ENCODE measurements at regions not wholly inside any gene's neighbourhood (a gene's known extent, or its start where the extent isn't known, plus 50 kb on each side); places are given as distances from the start of the nearest gene placed in this dataset.

DNA sequence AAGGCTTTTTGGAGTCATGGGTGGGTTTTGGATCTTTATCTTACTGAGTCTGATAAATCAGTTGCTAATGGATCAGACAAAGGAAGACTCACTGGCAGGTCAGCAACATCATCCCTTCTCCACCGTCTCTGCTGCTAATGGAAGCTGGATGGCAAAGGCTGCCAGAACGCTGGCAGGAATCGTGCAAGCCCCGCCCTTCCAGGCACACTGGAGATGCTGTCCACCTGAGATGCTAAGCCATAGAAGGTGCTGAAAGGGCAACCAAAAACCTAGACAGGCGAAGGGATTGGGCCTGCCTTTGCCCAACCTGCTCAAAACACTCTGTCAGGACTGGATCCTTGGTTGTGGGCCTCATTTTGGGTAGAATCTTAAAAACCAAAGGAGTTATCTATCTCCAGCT, 139.5 kb upstream of the FSTL4 start:
- no peaks in the 10 kb centered on the region for H3K9me3 Mint-ChIP-seq
- no peaks in the 10 kb centered on the region for H3K4me1 Mint-ChIP-seq
- no peak for DNase-seq
- no peak for ATAC-seq
- H3K27me3 Mint-ChIP-seq: peaks cover 12% of the 10 kb centered on the region
- no peak overlapping the region for H3K4me3 Mint-ChIP-seq
- no peak overlapping the region for H3K27ac Mint-ChIP-seq
- no peaks in the 10 kb centered on the region for H3K36me3 Mint-ChIP-seq (ENCODE audit: low read depth)

DNA sequence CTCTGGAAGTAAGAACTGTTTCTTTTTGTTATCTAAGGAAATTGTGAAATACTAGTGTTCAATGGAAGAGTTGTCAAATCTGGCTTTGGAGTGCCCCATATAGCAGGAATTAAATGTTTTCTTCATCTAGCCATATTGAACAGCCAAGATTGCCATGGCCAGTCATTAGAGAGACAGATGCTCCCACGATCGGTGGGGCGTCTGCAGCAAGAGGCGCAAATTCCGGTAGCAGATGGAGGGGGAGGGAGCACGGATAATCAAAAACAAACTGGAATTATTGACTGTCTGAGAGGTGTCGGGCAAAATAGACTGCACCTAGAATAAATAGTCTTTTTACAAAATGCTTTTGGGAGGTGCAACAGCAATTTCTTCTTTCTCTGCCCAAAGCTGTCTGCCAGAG, 139.1 kb upstream of the FSTL4 start:
- ATAC-seq (no peak), DNase-seq (no peak)
- Mint-ChIP-seq H3K27me3 (peaks cover 9% of the 10 kb centered on the region), H3K4me3 (no peak overlapping the region), H3K9me3 (no peaks in the 10 kb centered on the region), H3K4me1 (no peaks in the 10 kb centered on the region), H3K36me3 (ENCODE audit: low read depth) (no peaks in the 10 kb centered on the region), H3K27ac (no peak overlapping the region)

DNA sequence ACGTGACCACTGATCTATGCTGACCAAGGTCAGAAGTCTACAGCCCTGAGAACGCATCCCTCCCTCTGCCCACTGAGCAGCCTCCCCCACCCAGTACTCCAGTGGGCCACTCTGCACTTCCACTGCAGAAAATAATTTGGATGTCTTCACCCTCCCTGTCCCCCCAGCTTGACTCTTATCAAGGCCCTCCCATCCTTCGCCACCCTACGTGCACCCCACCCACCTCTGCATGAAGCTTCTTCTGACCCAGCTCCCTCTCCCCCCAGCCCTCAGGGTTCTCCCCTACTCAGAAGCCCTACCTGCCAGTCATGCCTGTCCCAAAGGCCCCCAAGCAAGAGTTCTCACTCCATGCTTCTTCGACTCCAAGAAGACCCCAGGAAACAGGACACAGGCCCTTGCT, 138.5 kb upstream of the FSTL4 start:
- Mint-ChIP-seq H3K36me3 (ENCODE audit: low read depth) (no peaks in the 10 kb centered on the region), H3K9me3 (no peaks in the 10 kb centered on the region), H3K4me1 (no peaks in the 10 kb centered on the region), H3K27ac (no peak overlapping the region), H3K27me3 (peaks cover 7% of the 10 kb centered on the region), H3K4me3 (no peak overlapping the region)
- DNase-seq: no peak
- ATAC-seq: no peak

- Mint-ChIP-seq H3K4me1 (no peaks in the 10 kb centered on the region), H3K36me3 (ENCODE audit: low read depth) (no peaks in the 10 kb centered on the region), H3K27me3 (peaks cover 3% of the 10 kb centered on the region), H3K9me3 (no peaks in the 10 kb centered on the region), H3K4me3 (no peak overlapping the region), H3K27ac (no peak overlapping the region)
- ATAC-seq (no peak), DNase-seq (no peak)
Observed at GRCh38 chr5:133750356-133750755, 138.0 kb upstream of the FSTL4 start.

DNA sequence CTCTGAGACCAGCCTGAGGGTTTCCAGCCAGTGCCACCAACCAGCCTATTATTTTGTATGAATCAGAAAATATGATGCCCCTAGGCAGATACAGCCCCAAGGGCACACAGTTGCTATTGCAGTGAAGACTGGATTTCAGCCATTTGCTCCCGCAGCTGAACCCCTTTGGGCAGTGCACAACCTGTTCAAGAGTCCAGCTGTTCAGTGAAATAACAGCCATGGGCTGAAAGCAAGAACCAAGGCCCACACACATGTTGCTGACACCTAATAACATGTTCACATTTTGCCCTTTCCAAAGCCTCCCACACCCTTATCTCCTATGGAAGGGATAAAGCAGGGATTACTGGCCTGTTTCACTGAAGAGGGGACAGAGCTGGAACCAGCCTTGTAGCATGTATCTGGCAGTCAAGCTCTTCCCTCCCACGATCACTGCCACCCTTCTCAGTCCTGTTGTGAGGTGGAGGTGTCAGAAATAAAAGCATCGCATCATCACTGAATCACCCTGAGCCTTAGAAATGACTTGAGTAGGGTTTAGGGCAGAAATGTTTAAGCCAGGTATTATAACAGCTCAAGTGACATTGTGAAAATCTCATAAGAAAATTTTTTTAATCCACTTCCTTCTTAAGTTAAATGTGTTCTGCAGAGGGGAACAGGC, 137.1 kb upstream of the FSTL4 start:
- ATAC-seq (peak; percentile 58), DNase-seq (no peak)
- Mint-ChIP-seq H3K4me1 (no peaks in the 10 kb centered on the region), H3K36me3 (ENCODE audit: low read depth) (no peaks in the 10 kb centered on the region), H3K27ac (no peak overlapping the region), H3K27me3 (peaks cover 2% of the 10 kb centered on the region), H3K4me3 (no peak overlapping the region), H3K9me3 (no peaks in the 10 kb centered on the region)

DNA sequence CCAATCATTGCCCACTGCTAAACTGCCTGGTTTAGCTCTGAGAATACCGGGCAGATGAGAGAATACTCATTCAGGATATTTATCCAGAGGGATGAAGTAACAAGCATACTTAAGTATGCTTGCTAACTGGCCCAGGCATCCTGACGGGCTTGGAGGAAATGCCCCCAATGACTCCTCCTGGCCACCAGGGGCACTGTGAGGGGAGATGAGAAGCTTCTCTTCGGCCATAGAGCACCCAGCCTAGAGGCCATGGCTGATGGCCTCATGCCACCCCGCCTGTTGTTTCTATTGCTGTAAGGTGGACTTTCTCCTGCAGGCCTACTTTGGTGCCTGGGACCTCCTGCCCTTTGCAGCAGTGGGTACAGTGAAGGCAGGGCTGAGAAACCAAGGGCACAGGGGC, 134.5 kb upstream of the FSTL4 start:
- ATAC-seq: no peak
- peaks cover 5% of the 10 kb centered on the region for H3K27me3 Mint-ChIP-seq

DNA sequence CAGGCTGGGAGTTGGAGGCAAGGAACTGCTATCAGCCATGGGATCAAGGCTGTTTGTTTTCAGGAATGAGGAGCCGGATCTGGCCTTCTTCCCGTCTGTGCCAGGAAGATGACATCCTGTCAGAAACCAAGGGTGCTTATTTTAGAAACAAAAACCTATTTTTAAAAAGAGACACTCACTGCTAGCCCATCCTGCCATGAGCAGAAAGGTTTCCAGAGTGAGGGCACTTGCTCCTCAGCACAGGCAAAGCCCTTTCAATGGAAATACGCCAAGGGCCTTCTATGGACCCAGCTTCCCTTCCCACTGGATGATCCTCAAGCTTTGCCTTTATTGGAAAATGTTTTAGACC, 132.6 kb upstream of the FSTL4 start:
- H3K36me3 Mint-ChIP-seq (ENCODE audit: low read depth): no peaks in the 10 kb centered on the region

More for the DNA sequence above, 134.5 kb upstream of the FSTL4 start:
- H3K9me3 Mint-ChIP-seq: no peaks in the 10 kb centered on the region
- no peaks in the 10 kb centered on the region for H3K36me3 Mint-ChIP-seq (ENCODE audit: low read depth)
- H3K4me1 Mint-ChIP-seq: peaks cover 6% of the 10 kb centered on the region
- H3K4me3 Mint-ChIP-seq: no peak overlapping the region
- H3K27ac Mint-ChIP-seq: no peak overlapping the region
- peak; percentile 47 for DNase-seq

GRCh38 chr5:133744051-133744959, 132.0 kb upstream of the FSTL4 start:
- Mint-ChIP-seq H3K27ac (no peak overlapping the region), H3K36me3 (ENCODE audit: low read depth) (no peaks in the 10 kb centered on the region), H3K4me1 (peaks cover 6% of the 10 kb centered on the region), H3K27me3 (peaks cover 6% of the 10 kb centered on the region), H3K4me3 (no peak overlapping the region), H3K9me3 (no peaks in the 10 kb centered on the region)
- no peak for DNase-seq
- ATAC-seq: peak; percentile 39

More for the DNA sequence above, 132.6 kb upstream of the FSTL4 start:
- peaks cover 6% of the 10 kb centered on the region for H3K27me3 Mint-ChIP-seq
- H3K4me1 Mint-ChIP-seq: peaks cover 6% of the 10 kb centered on the region
- ATAC-seq (no peak), DNase-seq (no peak)
- H3K9me3 Mint-ChIP-seq: no peaks in the 10 kb centered on the region
- H3K4me3 Mint-ChIP-seq: no peak overlapping the region
- H3K27ac Mint-ChIP-seq: no peak overlapping the region

DNA sequence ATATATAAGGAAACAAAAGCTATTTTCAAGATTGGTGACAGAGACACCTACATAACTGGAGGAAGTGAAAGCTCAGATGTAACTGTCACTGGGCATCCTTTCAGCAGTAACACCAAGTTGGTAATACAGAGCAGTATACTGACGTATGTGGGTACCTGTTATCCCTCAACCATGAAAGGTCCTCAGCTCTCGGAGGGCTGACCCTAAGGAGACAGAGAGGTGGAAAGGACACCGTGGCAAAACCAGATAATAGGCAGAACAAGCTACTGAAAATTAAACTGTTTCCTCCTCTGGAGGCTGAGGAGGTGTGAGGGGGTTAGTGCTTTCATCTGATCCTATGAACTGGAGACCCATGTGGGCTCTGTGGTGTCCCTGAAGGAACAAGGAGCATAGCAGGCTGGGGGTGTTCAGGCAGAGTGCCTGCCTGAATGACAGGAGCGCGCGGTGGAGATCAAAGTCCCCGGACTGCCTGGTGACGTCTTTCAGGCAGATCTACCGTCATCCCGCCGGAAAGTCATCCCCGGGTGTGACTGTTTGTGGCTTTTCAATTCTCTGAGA, 130.2 kb upstream of the FSTL4 start:
- no peak overlapping the region for H3K4me3 Mint-ChIP-seq
- H3K4me1 Mint-ChIP-seq: peaks cover 6% of the 10 kb centered on the region
- H3K27ac Mint-ChIP-seq: no peak overlapping the region
- H3K9me3 Mint-ChIP-seq: no peaks in the 10 kb centered on the region
- ATAC-seq (no peak), DNase-seq (no peak)
- H3K36me3 Mint-ChIP-seq (ENCODE audit: low read depth): no peaks in the 10 kb centered on the region
- H3K27me3 Mint-ChIP-seq: peaks cover 4% of the 10 kb centered on the region

DNA sequence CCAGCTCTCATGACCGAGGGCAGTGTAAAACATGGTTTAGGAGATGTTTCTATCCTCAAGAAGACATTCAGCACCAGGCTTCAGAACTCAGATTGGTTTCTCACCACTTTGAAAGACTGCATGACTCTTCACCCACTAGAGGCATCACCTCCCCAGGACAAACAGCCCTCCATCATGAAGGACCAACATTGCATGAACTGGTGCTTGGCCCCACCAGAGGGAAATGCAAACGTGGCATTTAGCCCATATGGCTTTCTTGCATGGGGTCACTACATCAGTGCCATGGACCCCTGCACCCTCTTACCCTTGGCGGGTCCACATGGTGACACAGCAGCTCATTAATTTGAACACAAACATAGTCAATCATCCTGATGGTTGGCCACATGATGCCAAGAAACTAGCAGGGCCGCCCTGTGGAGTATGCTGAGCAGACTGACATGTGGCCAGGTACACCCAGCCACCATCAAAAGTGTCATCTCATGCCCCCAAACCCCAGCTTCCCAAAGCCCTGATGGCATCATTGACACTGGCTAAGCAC, 129.5 kb upstream of the FSTL4 start:
- peaks cover 6% of the 10 kb centered on the region for H3K4me1 Mint-ChIP-seq
- no peaks in the 10 kb centered on the region for H3K9me3 Mint-ChIP-seq
- H3K36me3 Mint-ChIP-seq (ENCODE audit: low read depth): no peaks in the 10 kb centered on the region
- H3K4me3 Mint-ChIP-seq: no peak overlapping the region
- no peak overlapping the region for H3K27ac Mint-ChIP-seq
- ATAC-seq: no peak
- no peak for DNase-seq
- H3K27me3 Mint-ChIP-seq: peaks cover 4% of the 10 kb centered on the region

- no peak overlapping the region for H3K27ac Mint-ChIP-seq
- H3K4me3 Mint-ChIP-seq: no peak overlapping the region
- no peaks in the 10 kb centered on the region for H3K9me3 Mint-ChIP-seq
- peaks cover 6% of the 10 kb centered on the region for H3K4me1 Mint-ChIP-seq
- no peak for ATAC-seq
- H3K36me3 Mint-ChIP-seq (ENCODE audit: low read depth): no peaks in the 10 kb centered on the region
- peaks cover 4% of the 10 kb centered on the region for H3K27me3 Mint-ChIP-seq
- no peak for DNase-seq
Observed at GRCh38 chr5:133741396-133741795, 129.1 kb upstream of the FSTL4 start.

- no peak overlapping the region for H3K27ac Mint-ChIP-seq
- H3K9me3 Mint-ChIP-seq: no peaks in the 10 kb centered on the region
- no peak for ATAC-seq
- H3K4me1 Mint-ChIP-seq: peaks cover 6% of the 10 kb centered on the region
- peaks cover 4% of the 10 kb centered on the region for H3K27me3 Mint-ChIP-seq
- DNase-seq: no peak
- no peak overlapping the region for H3K4me3 Mint-ChIP-seq
- H3K36me3 Mint-ChIP-seq (ENCODE audit: low read depth): no peaks in the 10 kb centered on the region
Observed at GRCh38 chr5:133739181-133739780, 126.9 kb upstream of the FSTL4 start.

DNA sequence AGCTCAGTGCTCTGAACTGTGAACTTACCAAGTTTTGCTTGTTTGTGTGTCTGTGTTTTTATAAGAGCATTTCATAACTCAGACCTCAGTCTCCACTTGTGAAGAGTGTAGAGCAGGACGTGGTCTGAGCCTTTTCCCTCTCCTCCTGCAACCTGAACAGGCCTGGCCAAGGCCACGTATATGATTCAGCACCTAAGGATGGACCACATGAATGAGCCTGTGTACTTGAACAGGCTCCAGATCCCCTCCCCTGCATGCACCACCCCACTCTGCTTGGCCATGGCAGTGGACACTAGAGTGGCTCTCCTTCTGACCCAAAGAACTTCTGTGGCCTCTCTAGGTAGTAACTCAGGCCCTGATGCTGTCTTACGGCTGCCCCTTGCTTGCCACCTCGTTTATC, 125.9 kb upstream of the FSTL4 start:
- Mint-ChIP-seq H3K27ac (no peak overlapping the region), H3K4me1 (no peaks in the 10 kb centered on the region), H3K27me3 (peaks cover 3% of the 10 kb centered on the region), H3K4me3 (no peak overlapping the region), H3K9me3 (no peaks in the 10 kb centered on the region), H3K36me3 (ENCODE audit: low read depth) (no peaks in the 10 kb centered on the region)
- ATAC-seq (no peak), DNase-seq (no peak)

DNA sequence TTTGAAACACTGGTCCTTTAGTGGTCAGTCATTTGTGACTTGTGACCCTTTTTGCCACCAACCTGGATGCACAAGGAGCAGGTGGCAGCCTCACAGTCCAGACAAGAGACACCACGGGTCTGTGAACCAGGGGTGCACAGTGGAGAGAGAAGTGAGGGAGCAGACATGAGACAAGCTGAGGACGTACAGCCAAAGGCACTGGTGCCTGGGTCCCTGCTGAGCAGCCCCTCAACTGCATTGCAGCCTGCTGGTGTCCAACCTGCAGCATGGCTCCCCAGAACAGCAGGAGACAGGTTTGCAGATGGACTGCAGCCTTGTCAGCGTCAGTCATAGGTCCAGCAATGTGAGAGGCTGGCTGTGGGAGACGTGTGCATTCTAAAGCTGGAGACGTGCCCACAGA, 124.2 kb upstream of the FSTL4 start:
- DNase-seq (no peak), ATAC-seq (no peak)
- no peaks in the 10 kb centered on the region for H3K4me1 Mint-ChIP-seq
- H3K36me3 Mint-ChIP-seq (ENCODE audit: low read depth): no peaks in the 10 kb centered on the region
- H3K27ac Mint-ChIP-seq: no peak overlapping the region
- H3K9me3 Mint-ChIP-seq: no peaks in the 10 kb centered on the region
- no peak overlapping the region for H3K4me3 Mint-ChIP-seq
- H3K27me3 Mint-ChIP-seq: peaks cover 2% of the 10 kb centered on the region

All from activated naive CD8-positive, alpha-beta T cell treated with anti-CD3 and anti-CD28 coated beads, Interleukin-2, amount 50 U/mL, for 24 hours (primary cell).